PC-3 (cell line): ENCODE measurements at regions not wholly inside any gene's neighbourhood (a gene's known extent, or its start where the extent isn't known, plus 50 kb on each side); places are given as distances from the start of the nearest gene placed in this dataset.
"Not testable (repeated sequence)": the region's sequence is repeated elsewhere in the genome, so short reads cannot be mapped to it uniquely, and the experiment has no call there.

Experiments used
- ATAC-seq: fragments of 200-7000 bp; cut with Tn5 transposase; 2 replicates; pipeline ENCODE4 v1.9.1; 2020; ENCODE audit warnings: mild to moderate bottlenecking, moderate library complexity
- BruUV-seq: library from RNA; stranded (reverse); fragments of 400-500 nt; replicated peaks from 2 replicates; lab custom pipeline; 2021; lab: Mats Ljungman, UMichigan
- CTCF ChIA-PET: fragments of 300-600 bp; sonication (Branson Sonifier 250); formaldehyde crosslinking; loops from one replicate; lab custom pipeline; 2022; ENCODE audit warnings: antibody characterized with exemption; lab: Charles Lee
- POLR2A ChIA-PET: fragments of 300-600 bp; sonication (Branson Sonifier 250); formaldehyde crosslinking; loops from one replicate; lab custom pipeline; 2022; ENCODE audit warnings: antibody characterized with exemption; ENCODE audit not compliant: unreplicated experiment; lab: Charles Lee
- DNase-seq: peaks from one replicate; pipeline ENCODE4 v3.0.0-alpha.2; 2015
- H2AFZ ChIP-seq: fragments of 300-600 bp; sonication (generic); 2 replicates; pipeline ENCODE4 v1.6.0; 2016; ENCODE audit warnings: antibody characterized with exemption, low read length
- H3F3A ChIP-seq: fragments of 300-600 bp; sonication (generic); one replicate; pipeline ENCODE4 v1.6.0; 2017; ENCODE audit warnings: antibody characterized with exemption, low read length, control low read depth, mild to moderate bottlenecking; ENCODE audit not compliant: unreplicated experiment
- H3K27ac ChIP-seq: fragments of 300-600 bp; sonication (generic); 2 replicates; pipeline ENCODE4 v1.5.1; 2016; ENCODE audit warnings: mild to moderate bottlenecking, low read length
- H3K27me3 ChIP-seq: fragments of 300-600 bp; sonication (generic); 2 replicates; pipeline ENCODE4 v1.6.1; 2016; ENCODE audit warnings: low read length, mixed read lengths
- H3K36me3 ChIP-seq: fragments of 300-600 bp; sonication (generic); 2 replicates; pipeline ENCODE4 v1.6.1; 2016; ENCODE audit warnings: low read depth, mixed run types, low read length, mixed read lengths
- H3K4me1 ChIP-seq: fragments of 300-600 bp; sonication (generic); 2 replicates; pipeline ENCODE4 v1.5.1; 2016; ENCODE audit warnings: low read length; ENCODE audit not compliant: insufficient read depth
- H3K4me2 ChIP-seq: fragments of 300-600 bp; sonication (generic); 2 replicates; pipeline ENCODE4 v1.6.0; 2016; ENCODE audit warnings: low read length
- H3K4me3 ChIP-seq: fragments of 300-600 bp; sonication (generic); 2 replicates; pipeline ENCODE4 v1.5.1; 2016; ENCODE audit warnings: mild to moderate bottlenecking, low read length, mixed read lengths
- H3K79me2 ChIP-seq: fragments of 300-600 bp; sonication (generic); 2 replicates; pipeline ENCODE4 v1.6.1; 2017; ENCODE audit warnings: low read length, mixed read lengths
- H3K9ac ChIP-seq: fragments of 300-600 bp; sonication (generic); 2 replicates; pipeline ENCODE4 v1.6.0; 2016; ENCODE audit warnings: mild to moderate bottlenecking, low read length
- H3K9me2 ChIP-seq: fragments of 300-600 bp; sonication (generic); replicated peaks from 2 replicates; pipeline ENCODE4 v1.6.1; 2016; ENCODE audit warnings: mixed run types, low read length, mixed read lengths
- H3K9me3 ChIP-seq: fragments of 300-600 bp; sonication (generic); 2 replicates; pipeline ENCODE4 v1.6.1; 2016; ENCODE audit warnings: low read length, mixed read lengths
- H4K20me1 ChIP-seq: fragments of 300-600 bp; sonication (generic); 2 replicates; pipeline ENCODE4 v1.6.1; 2016; ENCODE audit warnings: low read length, mixed read lengths
- CTCF ChIP-seq: fragments of 300-600 bp; sonication (generic); conservative IDR thresholded peaks from 2 replicates; pipeline ENCODE4 v1.5.1; 2017; ENCODE audit warnings: antibody characterized with exemption, low read depth, mild to moderate bottlenecking, low read length
- EZH2 ChIP-seq: fragments of 300-600 bp; sonication (generic); IDR thresholded peaks from one replicate; pipeline ENCODE4 v1.6.1; 2017; ENCODE audit warnings: antibody characterized with exemption, mild to moderate bottlenecking, low read length; ENCODE audit not compliant: unreplicated experiment
- EZH2phosphoT487 ChIP-seq: fragments of 300-600 bp; sonication (generic); IDR thresholded peaks from 2 replicates; pipeline ENCODE4 v1.6.1; 2018; ENCODE audit warnings: mild to moderate bottlenecking, antibody characterized with exemption, low read length, borderline replicate concordance
- intact Hi-C: fragments of 100-400 bp; cut with micrococcal nuclease; formaldehyde crosslinking; loops from 2 replicates; pipeline ENCODE4 v1.9.0; 2023

GRCh38 chr18:1078301-1078700 is 173.6 kb downstream of the ADCYAP1 start:
- no peaks in the 10 kb centered on the region for H3F3A ChIP-seq
- no peak overlapping the region for H3K27ac ChIP-seq
- H3K27me3 ChIP-seq: no peaks in the 10 kb centered on the region
- H3K9ac ChIP-seq: no peak overlapping the region
- ATAC-seq (no peak), DNase-seq (peak; percentile 14)
- BruUV-seq: no TSS peak
- H3K79me2 ChIP-seq: no peaks in the 10 kb centered on the region
- no peak overlapping the region for H3K4me2 ChIP-seq
- H3K36me3 ChIP-seq: no peaks in the 10 kb centered on the region
- no peaks in the 10 kb centered on the region for H3K4me1 ChIP-seq
- H3K4me3 ChIP-seq: no peak overlapping the region
- no peaks in the 10 kb centered on the region for H3K9me3 ChIP-seq
- ChIA-PET POLR2A (no interaction called here), CTCF (interaction anchor here (0.6 kb wide), 1 partner anchor 176 kb away, joined by 3 read pairs; no protein-coding TSS in a partner anchor)
- H3K9me2 ChIP-seq: no peaks in the 10 kb centered on the region
- no peaks in the 10 kb centered on the region for H4K20me1 ChIP-seq
- TF ChIP-seq EZH2phosphoT487 (no peak), CTCF (peak; percentile 43)
- H2AFZ ChIP-seq: no peak overlapping the region
- intact Hi-C loops: no loop called here

GRCh38 chr18:1083675-1084074 is 179.0 kb downstream of the ADCYAP1 start:
- ATAC-seq, H4K20me1 ChIP-seq, CTCF ChIA-PET, H3K4me2 ChIP-seq, H3K27ac ChIP-seq, H3K9me3 ChIP-seq, H2AFZ ChIP-seq, H3K4me1 ChIP-seq, H3K36me3 ChIP-seq, H3K9me2 ChIP-seq, H3K79me2 ChIP-seq, POLR2A ChIA-PET, H3F3A ChIP-seq, H3K27me3 ChIP-seq, BruUV-seq, DNase-seq, H3K4me3 ChIP-seq, intact Hi-C loops, H3K9ac ChIP-seq: not testable (repeated sequence)

- no TSS peak for BruUV-seq
- intact Hi-C loops: loop anchor here (10.0 kb wide), 1 partner anchor 64 kb away; no protein-coding TSS in a partner anchor
- Histone ChIP-seq H3K9ac (no peak overlapping the region), H3K79me2 (no peaks in the 10 kb centered on the region), H3K9me2 (no peaks in the 10 kb centered on the region), H3K27ac (no peak overlapping the region), H3F3A (no peaks in the 10 kb centered on the region), H3K27me3 (no peaks in the 10 kb centered on the region), H2AFZ (no peak overlapping the region), H3K4me3 (no peak overlapping the region), H4K20me1 (no peaks in the 10 kb centered on the region), H3K36me3 (no peaks in the 10 kb centered on the region), H3K9me3 (no peaks in the 10 kb centered on the region), H3K4me2 (no peak overlapping the region), H3K4me1 (no peaks in the 10 kb centered on the region)
- ChIA-PET POLR2A (no interaction called here), CTCF (no interaction called here)
- ATAC-seq (no peak), DNase-seq (no peak)
- no peak for TF ChIP-seq EZH2phosphoT487
Measured at GRCh38 chr18:1090758-1091157, 186.1 kb downstream of the ADCYAP1 start.

GRCh38 chr18:1092228-1092627 is 187.6 kb downstream of the ADCYAP1 start:
- Histone ChIP-seq H3K36me3 (no peaks in the 10 kb centered on the region), H4K20me1 (no peaks in the 10 kb centered on the region), H3K9me3 (no peaks in the 10 kb centered on the region), H3K27me3 (no peaks in the 10 kb centered on the region), H2AFZ (no peak overlapping the region), H3K9ac (no peak overlapping the region), H3K4me1 (no peaks in the 10 kb centered on the region), H3F3A (no peaks in the 10 kb centered on the region), H3K79me2 (no peaks in the 10 kb centered on the region), H3K27ac (no peak overlapping the region), H3K4me2 (no peak overlapping the region), H3K4me3 (no peak overlapping the region), H3K9me2 (no peaks in the 10 kb centered on the region)
- ChIA-PET POLR2A (interaction anchor here (0.6 kb wide), 1 partner anchor 69 kb away, joined by 7 read pairs; no protein-coding TSS in a partner anchor), CTCF (no interaction called here)
- no peak for TF ChIP-seq EZH2phosphoT487
- TF ChIP-seq EZH2: no peak
- TF ChIP-seq CTCF: no peak
- ATAC-seq (no peak), DNase-seq (peak; percentile 40)
- intact Hi-C loops: loop anchor here (10.0 kb wide), 1 partner anchor 63 kb away; no protein-coding TSS in a partner anchor
- no TSS peak for BruUV-seq
